K562 (cell line): ENCODE measurements at regions not wholly inside any gene's neighbourhood (a gene's known extent, or its start where the extent isn't known, plus 50 kb on each side); places are given as distances from the start of the nearest gene placed in this dataset.

Experiments used
- ATAC-seq: fragments of 200-7000 bp; cut with Tn5 transposase; 3 replicates; pipeline ENCODE4 v1.9.1; 2020; ENCODE audit warnings: moderate library complexity
- BruUV-seq: library from RNA; stranded (reverse); fragments of 400-500 nt; replicated peaks from 2 replicates; lab custom pipeline; 2021; lab: Mats Ljungman, UMichigan
- CTCF ChIA-PET: fragments of 300-600 bp; formaldehyde crosslinking; extraction: SDS; loops from one replicate; lab custom pipeline; 2021; ENCODE audit warnings: low intra/inter-chr PET ratio; lab: Yijun Ruan, JAX
- POLR2A ChIA-PET: fragments of 300-600, 350-650 bp; sonication (Branson Sonifier 250); formaldehyde crosslinking; extraction: SDS; loops from one replicate; lab custom pipeline; 2021; ENCODE audit warnings: antibody characterized with exemption, inconsistent platforms; lab: Yijun Ruan, JAX
- DNase-seq, 4 experiments: peaks; one replicate each; pipeline versions ENCODE4 v3.0.0 to v3.0.0-alpha.2; 2011 to 2018; ENCODE audit warnings: low spot score in 3 of 4, mixed read lengths in 3 of 4; ENCODE audit errors: extremely low read depth in 1 of 4
- FAIRE-seq: peaks from 2 replicates; lab custom pipeline; 2011; peaks lifted over from hg19 to GRCh38; lab: Jason Lieb, UNC
- H2AFZ ChIP-seq: 2 replicates; pipeline ENCODE4 v1.6.0; 2011; ENCODE audit warnings: low read depth, low read length, control low read depth, inconsistent platforms
- H3K27ac ChIP-seq: fragments of 200-600 bp; 3 replicates; pipeline ENCODE4 v1.8.0; 2011; ENCODE audit warnings: low read depth, mild to moderate bottlenecking, control low read depth, inconsistent platforms, low read length, moderate library complexity, mixed read lengths; ENCODE audit errors: extremely low read depth
- H3K27me3 ChIP-seq, 2 experiments: fragments of 300-600 bp in 1 of 2; 2 replicates in 1 of 2; 3 replicates in 1 of 2; pipeline versions ENCODE4 v1.6.0 to v1.8.0; 2011; ENCODE audit warnings: inconsistent platforms in 2 of 2, low read length in 2 of 2, mild to moderate bottlenecking in 1 of 2, mixed read lengths in 1 of 2, moderate library complexity in 1 of 2; ENCODE audit not compliant: control insufficient read depth in 2 of 2, insufficient read depth in 2 of 2
- H3K36me3 ChIP-seq: fragments of 300-600 bp; 3 replicates; pipeline ENCODE4 v1.8.0; 2011; ENCODE audit warnings: mild to moderate bottlenecking, low read length, inconsistent platforms; ENCODE audit not compliant: control insufficient read depth, insufficient read depth
- H3K4me1 ChIP-seq, 2 experiments: fragments of 200-600 bp in 1 of 2; replicated peaks in 1 of 2; 2 replicates in 1 of 2; 3 replicates in 1 of 2; pipeline versions ENCODE4 v1.5.1 to v1.8.0; 2011; ENCODE audit warnings: inconsistent platforms in 2 of 2, low read length in 2 of 2, mild to moderate bottlenecking in 1 of 2, mixed read lengths in 1 of 2, moderate library complexity in 1 of 2; ENCODE audit not compliant: control insufficient read depth in 2 of 2, insufficient read depth in 2 of 2
- H3K4me2 ChIP-seq: 2 replicates; pipeline ENCODE4 v1.6.1; 2011; ENCODE audit warnings: low read length, control low read depth, inconsistent platforms, mixed read lengths; ENCODE audit not compliant: insufficient read depth
- H3K4me3 ChIP-seq: fragments of 200-600 bp; sonication (generic), shearing (Covaris generic); 2 replicates; pipeline ENCODE4 v1.5.1; 2016; ENCODE audit warnings: control low read depth, inconsistent platforms
- H3K79me2 ChIP-seq: fragments of 200-600 bp; 3 replicates; pipeline ENCODE4 v1.8.0; 2011; ENCODE audit warnings: low read length, inconsistent platforms; ENCODE audit not compliant: control insufficient read depth, insufficient read depth
- H3K9ac ChIP-seq, 2 experiments: 2 replicates each; pipeline versions ENCODE4 v1.6.0 to v1.6.1; 2011; ENCODE audit warnings: low read depth in 2 of 2, low read length in 2 of 2, control low read depth in 1 of 2, inconsistent platforms in 1 of 2, mild to moderate bottlenecking in 1 of 2, mixed read lengths in 1 of 2; ENCODE audit not compliant: insufficient read depth in 1 of 2
- H3K9me1 ChIP-seq: one replicate; pipeline ENCODE4 v1.6.0; 2011; ENCODE audit warnings: inconsistent platforms, mild to moderate bottlenecking, low read length, moderate library complexity; ENCODE audit not compliant: control insufficient read depth, insufficient read depth
- H3K9me3 ChIP-seq: replicated peaks from 2 replicates; pipeline ENCODE4 v1.5.1; 2011; ENCODE audit warnings: low read depth, low read length, inconsistent platforms; ENCODE audit not compliant: control insufficient read depth, insufficient read depth
- H4K20me1 ChIP-seq: replicated peaks from 2 replicates; pipeline ENCODE4 v1.6.1; 2011; ENCODE audit warnings: low read length, inconsistent platforms, mixed read lengths; ENCODE audit not compliant: control insufficient read depth, insufficient read depth
- BRD9 ChIP-seq: fragments of 450-650 bp; IDR thresholded peaks from 2 replicates; pipeline ENCODE4 v1.6.1; 2018; ENCODE audit warnings: low read depth; ENCODE audit not compliant: partially characterized antibody
- CREB3L1 ChIP-seq: fragments of 450-650 bp; IDR thresholded peaks from 2 replicates; pipeline ENCODE4 v1.6.1; 2014; ENCODE audit warnings: low read depth, mild to moderate bottlenecking, moderate library complexity, borderline replicate concordance
- DPF2 ChIP-seq: fragments of 450-650 bp; IDR thresholded peaks from 2 replicates; pipeline ENCODE4 v1.6.1; 2016
- HDAC1 ChIP-seq, 2 experiments: fragments of 450-650 bp; IDR thresholded peaks; 2 replicates each; pipeline ENCODE4 v1.6.1; 2016 to 2017; ENCODE audit warnings: inconsistent platforms in 1 of 2, mild to moderate bottlenecking in 1 of 2, moderate library complexity in 1 of 2
- HEY1 ChIP-seq: fragments of 250-450 bp; sonication (Bioruptor Pico); IDR thresholded peaks from 2 replicates; pipeline ENCODE4 v1.5.0; 2020; ENCODE audit warnings: mild to moderate bottlenecking, moderate library complexity, borderline replicate concordance
- HLTF ChIP-seq: fragments of 450-650 bp; IDR thresholded peaks from 2 replicates; pipeline ENCODE4 v1.6.1; 2016
- KLF6 ChIP-seq: fragments of 250-450 bp; sonication (Bioruptor Pico); IDR thresholded peaks from 2 replicates; pipeline ENCODE4 v1.4.0; 2020; ENCODE audit warnings: mild to moderate bottlenecking, moderate library complexity, borderline replicate concordance
- SNIP1 ChIP-seq: fragments of 450-650 bp; IDR thresholded peaks from 2 replicates; pipeline ENCODE4 v1.7.1; 2017; ENCODE audit warnings: low read depth, mild to moderate bottlenecking
- XRCC3 ChIP-seq: fragments of 450-650 bp; IDR thresholded peaks from 2 replicates; pipeline ENCODE4 v1.6.1; 2017; ENCODE audit warnings: mild to moderate bottlenecking, moderate library complexity
- ZNF75A ChIP-seq: fragments of 450-650 bp; formaldehyde crosslinking; IDR thresholded peaks from 2 replicates; pipeline ENCODE4 v1.4.0; 2020; ENCODE audit warnings: mild to moderate bottlenecking
- WGBS: fragments of 100-300 bp; shearing (Covaris generic); methylation state at CpG from one replicate; pipeline ENCODE4 v1.1.6; 2016; ENCODE audit warnings: low coverage, mixed read lengths; ENCODE audit not compliant: insufficient coverage; ENCODE audit errors: missing lambda C conversion rate; 5-methylcytosine and 5-hydroxymethylcytosine counted together
- in situ Hi-C: fragments of 300-500 bp; cut with MboI; formaldehyde crosslinking; loops from 4 replicates; pipeline ENCODE4 v1.15.0; 2018; ENCODE audit warnings: inconsistent platforms, mixed read lengths
- intact Hi-C: fragments of 100-400 bp; cut with micrococcal nuclease; formaldehyde crosslinking; loops from 2 replicates; pipeline ENCODE4 v1.14.2; 2022
- TF ChIP-seq, protein P1 (sequence below): sonication (generic); formaldehyde crosslinking; IDR thresholded peaks from 2 replicates; pipeline ENCODE4 v1.8.0; 2022; ENCODE audit warnings: mild to moderate bottlenecking, missing genetic modification reagents

DNA sequence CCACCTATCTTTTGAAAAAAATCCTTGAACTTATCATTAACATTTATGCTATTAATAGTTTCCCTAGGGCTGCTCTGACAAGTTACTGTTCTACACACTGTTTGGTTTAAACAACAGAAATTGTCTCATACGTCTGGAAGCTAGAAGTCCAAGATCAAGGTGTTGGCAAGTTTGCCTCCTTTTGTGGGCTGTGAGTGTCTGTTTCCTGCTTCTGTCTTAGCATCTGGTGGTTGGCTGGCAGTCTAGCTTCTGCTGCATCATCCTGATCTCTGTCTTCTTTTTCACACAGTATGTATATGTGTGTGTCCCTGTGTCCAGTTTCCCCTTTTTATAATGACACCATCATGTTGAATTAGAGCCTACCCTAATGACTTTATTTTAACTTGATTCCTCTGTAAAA lies 154.8 kb downstream of the RPS12 start:
- WGBS, result 0% methylated on average over 1 of the region's 1 CpG
- H2AFZ ChIP-seq, result no peak overlapping the region

GRCh38 chr6:132971676-132972075 lies 157.3 kb downstream of the RPS12 start:
- ChIA-PET POLR2A (no interaction called here), CTCF (no interaction called here)
- no peaks in the 10 kb centered on the region for H3K79me2 ChIP-seq
- no peaks in the 10 kb centered on the region for H3K9me1 ChIP-seq
- H3K4me3 ChIP-seq, result no peak overlapping the region
- WGBS, result 0% methylated on average over 3 of the region's 3 CpGs
- H3K36me3 ChIP-seq, result no peaks in the 10 kb centered on the region
- intact Hi-C loops, result no loop called here
- H2AFZ ChIP-seq, result no peak overlapping the region
- no peaks in the 10 kb centered on the region for H3K9me3 ChIP-seq
- no peaks in the 10 kb centered on the region for H4K20me1 ChIP-seq
- BruUV-seq, result no TSS peak
- TF ChIP-seq KLF6 (CRISPR knock-in tag), result no peak
- no peak for TF ChIP-seq DPF2
- TF ChIP-seq, protein P1, sequence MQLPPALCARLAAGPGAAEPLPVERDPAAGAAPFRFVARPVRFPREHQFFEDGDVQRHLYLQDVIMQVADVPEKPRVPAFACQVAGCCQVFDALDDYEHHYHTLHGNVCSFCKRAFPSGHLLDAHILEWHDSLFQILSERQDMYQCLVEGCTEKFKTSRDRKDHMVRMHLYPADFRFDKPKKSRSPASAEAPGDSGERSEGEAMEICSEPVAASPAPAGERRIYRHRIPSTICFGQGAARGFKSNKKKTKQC (CRISPR knock-in tag), result no peak
- TF ChIP-seq HDAC1 (IDR thresholded peaks at IDR 0.05), result no peak
- no peak for TF ChIP-seq BRD9
- TF ChIP-seq HEY1 (CRISPR knock-in tag), result no peak
- no peak for TF ChIP-seq HLTF
- TF ChIP-seq XRCC3, result no peak
- no peak for TF ChIP-seq SNIP1
- TF ChIP-seq, all 486 proteins: peak for 0
- H3K9ac ChIP-seq, result no peak overlapping the region
- H3K4me2 ChIP-seq, result no peak overlapping the region
- no peaks in the 10 kb centered on the region for H3K27me3 ChIP-seq
- no peaks in the 10 kb centered on the region for H3K4me1 ChIP-seq
- ATAC-seq, result no peak
- no peak for FAIRE-seq
- in situ Hi-C loops, result loop anchor here (25.0 kb wide), 1 partner anchor 941 kb away; no protein-coding TSS in a partner anchor
- no peak overlapping the region for H3K27ac ChIP-seq
- no peak for DNase-seq

More for the DNA sequence above, 154.8 kb downstream of the RPS12 start:
- Histone ChIP-seq H4K20me1 (no peaks in the 10 kb centered on the region), H3K9me1 (no peaks in the 10 kb centered on the region), H3K27ac (no peak overlapping the region), H3K4me2 (no peak overlapping the region), H3K27me3 (no peaks in the 10 kb centered on the region), H3K36me3 (no peaks in the 10 kb centered on the region), H3K9me3 (no peaks in the 10 kb centered on the region), H3K4me1 (peaks cover 0 to 8% of the 10 kb centered on the region in 2 experiments; a peak in 3 of 5 replicates), H3K4me3 (no peak overlapping the region), H3K9ac (no peak overlapping the region), H3K79me2 (no peaks in the 10 kb centered on the region)
- ATAC-seq (no peak), FAIRE-seq (no peak), DNase-seq (no peak)
- CTCF ChIA-PET, result no interaction called here
- no TSS peak for BruUV-seq
- TF ChIP-seq CREB3L1 (no peak), ZNF75A (CRISPR knock-in tag) (no peak)
- in situ Hi-C loops, result loop anchor here (25.0 kb wide), 1 partner anchor 943 kb away; no protein-coding TSS in a partner anchor
- intact Hi-C loops, result loop anchor here (10.0 kb wide), 2 partner anchors 304 to 1126 kb away; no protein-coding TSS in a partner anchor
- POLR2A ChIA-PET, result interaction anchor here (0.7 kb wide), 1 partner anchor 471 kb away, joined by 3 read pairs; no protein-coding TSS in a partner anchor
